GM23338 (cell line): ENCODE measurements at regions not wholly inside any gene's neighbourhood (a gene's known extent, or its start where the extent isn't known, plus 50 kb on each side); places are given as distances from the start of the nearest gene placed in this dataset.

Experiments
- ATAC-seq: fragments of 200-7000 bp; cut with Tn5 transposase; 3 replicates; pipeline ENCODE4 v1.9.1; 2020
- DNase-seq: peaks from one replicate; pipeline ENCODE4 v3.0.0-alpha.2; 2015; ENCODE audit warnings: low spot score
- H2AFZ ChIP-seq: fragments of 200-600 bp; sonication (generic); 2 replicates; pipeline ENCODE4 v1.8.0; 2016; ENCODE audit warnings: antibody characterized with exemption, mild to moderate bottlenecking, moderate library complexity
- H3F3A ChIP-seq: fragments of 200-600 bp; sonication (generic); replicated peaks from 2 replicates; pipeline ENCODE4 v1.8.0; 2017; ENCODE audit warnings: antibody characterized with exemption, mixed run types, low read depth
- H3K27ac ChIP-seq: fragments of 200-600 bp; sonication (generic); 2 replicates; pipeline ENCODE4 v1.6.1; 2016; ENCODE audit warnings: low read depth
- H3K27me3 ChIP-seq: fragments of 200-600 bp; sonication (generic); 2 replicates; pipeline ENCODE4 v1.8.0; 2016; ENCODE audit warnings: mild to moderate bottlenecking, mixed run types, moderate library complexity; ENCODE audit not compliant: insufficient read depth
- H3K36me3 ChIP-seq: fragments of 200-600 bp; sonication (generic); 2 replicates; pipeline ENCODE4 v1.8.0; 2016; ENCODE audit warnings: mild to moderate bottlenecking; ENCODE audit not compliant: insufficient read depth
- H3K4me1 ChIP-seq: fragments of 200-600 bp; sonication (generic); 2 replicates; pipeline ENCODE4 v1.8.0; 2016; ENCODE audit warnings: mild to moderate bottlenecking, moderate library complexity; ENCODE audit not compliant: insufficient read depth
- H3K4me2 ChIP-seq: fragments of 200-600 bp; sonication (generic); 2 replicates; pipeline ENCODE4 v1.7.1; 2017; ENCODE audit warnings: mixed run types
- H3K4me3 ChIP-seq: fragments of 200-600 bp; sonication (generic); 2 replicates; pipeline ENCODE4 v1.6.1; 2016; ENCODE audit warnings: mixed run types
- H3K79me2 ChIP-seq: fragments of 200-600 bp; sonication (generic); replicated peaks from 2 replicates; pipeline ENCODE4 v1.8.0; 2017; ENCODE audit warnings: mild to moderate bottlenecking; ENCODE audit not compliant: insufficient read depth
- H3K9me2 ChIP-seq: fragments of 200-600 bp; sonication (generic); 2 replicates; pipeline ENCODE4 v1.8.0; 2017; ENCODE audit not compliant: insufficient read depth
- H4K20me1 ChIP-seq: fragments of 200-600 bp; sonication (generic); replicated peaks from 2 replicates; pipeline ENCODE4 v1.8.0; 2017; ENCODE audit warnings: mild to moderate bottlenecking; ENCODE audit not compliant: insufficient read depth
- H3K27ac Mint-ChIP-seq: 2 replicates; pipeline ENCODE4 v1.8.0; 2020; ENCODE audit warnings: inconsistent platforms, mild to moderate bottlenecking, moderate library complexity, mixed read lengths
- H3K27me3 Mint-ChIP-seq: 3 replicates; pipeline ENCODE4 v1.8.0; 2022; ENCODE audit warnings: low read depth, mild to moderate bottlenecking, moderate library complexity, mixed read lengths, inconsistent platforms; ENCODE audit not compliant: insufficient read depth, poor library complexity
- H3K36me3 Mint-ChIP-seq: 3 replicates; pipeline ENCODE4 v1.8.0; 2021; ENCODE audit warnings: low read depth, mild to moderate bottlenecking, inconsistent platforms, moderate library complexity, mixed read lengths
- H3K4me1 Mint-ChIP-seq: 3 replicates; pipeline ENCODE4 v1.8.0; 2020; ENCODE audit warnings: mild to moderate bottlenecking, inconsistent platforms, mixed read lengths
- H3K4me3 Mint-ChIP-seq: 3 replicates; pipeline ENCODE4 v1.8.0; 2021; ENCODE audit warnings: moderate library complexity, mild to moderate bottlenecking, inconsistent platforms, mixed read lengths
- H3K9me3 Mint-ChIP-seq: 3 replicates; pipeline ENCODE4 v1.8.0; 2020; ENCODE audit warnings: moderate library complexity, mild to moderate bottlenecking, inconsistent platforms, mixed read lengths
- CREB1 ChIP-seq: fragments of 250-450 bp; sonication (Bioruptor Pico); IDR thresholded peaks from 2 replicates; pipeline ENCODE4 v1.5.0; 2020; ENCODE audit warnings: low read depth, mild to moderate bottlenecking, moderate library complexity
- EZH2 ChIP-seq: fragments of 200-600 bp; sonication (generic); IDR thresholded peaks from one replicate; pipeline ENCODE4 v1.8.0; 2017; ENCODE audit warnings: antibody characterized with exemption, mild to moderate bottlenecking, low read depth; ENCODE audit not compliant: unreplicated experiment
- EZH2phosphoT487 ChIP-seq: fragments of 200-600 bp; sonication (generic); IDR thresholded peaks from one replicate; pipeline ENCODE4 v1.8.1; 2018; ENCODE audit warnings: antibody characterized with exemption; ENCODE audit not compliant: unreplicated experiment
- JUNB ChIP-seq: IDR thresholded peaks from one replicate; pipeline ENCODE4 v1.6.1; 2016; ENCODE audit warnings: antibody characterized with exemption; ENCODE audit not compliant: unreplicated experiment
- NANOG ChIP-seq: IDR thresholded peaks from 2 replicates; pipeline ENCODE4 v1.6.1; 2016; ENCODE audit warnings: antibody characterized with exemption, borderline replicate concordance
- POLR2AphosphoS5 ChIP-seq: IDR thresholded peaks from 2 replicates; pipeline ENCODE4 v1.6.1; 2016; ENCODE audit warnings: antibody characterized with exemption, low read depth
- STAT1 ChIP-seq: IDR thresholded peaks from one replicate; pipeline ENCODE4 v1.6.1; 2016; ENCODE audit warnings: antibody characterized with exemption; ENCODE audit not compliant: unreplicated experiment
- ZNF114 ChIP-seq: fragments of 250-450 bp; sonication (Bioruptor Pico); IDR thresholded peaks from 2 replicates; pipeline ENCODE4 v1.5.0; 2020; ENCODE audit warnings: mild to moderate bottlenecking, moderate library complexity
- ZNF331 ChIP-seq: fragments of 250-450 bp; sonication (Bioruptor Pico); IDR thresholded peaks from 2 replicates; pipeline ENCODE4 v1.5.0; 2020; ENCODE audit warnings: low read depth, mild to moderate bottlenecking, moderate library complexity
- TF ChIP-seq, protein P1 (sequence below): IDR thresholded peaks from one replicate; pipeline ENCODE4 v1.6.1; 2018; ENCODE audit warnings: antibody characterized with exemption; ENCODE audit not compliant: unreplicated experiment
- TF ChIP-seq, protein P2 (sequence below), 2 experiments: fragments of 200-600 bp in 1 of 2; sonication (generic) in 1 of 2; conservative IDR thresholded peaks; 2 replicates each; pipeline versions ENCODE4 v1.5.1 to v1.6.1; 2016 to 2017; ENCODE audit warnings: antibody characterized with exemption in 2 of 2, low read depth in 2 of 2, mild to moderate bottlenecking in 2 of 2, moderate library complexity in 1 of 2
- TF ChIP-seq, protein P3 (sequence below): IDR thresholded peaks from 2 replicates; pipeline ENCODE4 v1.6.1; 2016; ENCODE audit warnings: antibody characterized with exemption
- TF ChIP-seq, protein P4 (sequence below): fragments of 250-450 bp; sonication (Bioruptor Pico); IDR thresholded peaks from 2 replicates; pipeline ENCODE4 v1.5.0; 2020; ENCODE audit warnings: mild to moderate bottlenecking, moderate library complexity

DNA sequence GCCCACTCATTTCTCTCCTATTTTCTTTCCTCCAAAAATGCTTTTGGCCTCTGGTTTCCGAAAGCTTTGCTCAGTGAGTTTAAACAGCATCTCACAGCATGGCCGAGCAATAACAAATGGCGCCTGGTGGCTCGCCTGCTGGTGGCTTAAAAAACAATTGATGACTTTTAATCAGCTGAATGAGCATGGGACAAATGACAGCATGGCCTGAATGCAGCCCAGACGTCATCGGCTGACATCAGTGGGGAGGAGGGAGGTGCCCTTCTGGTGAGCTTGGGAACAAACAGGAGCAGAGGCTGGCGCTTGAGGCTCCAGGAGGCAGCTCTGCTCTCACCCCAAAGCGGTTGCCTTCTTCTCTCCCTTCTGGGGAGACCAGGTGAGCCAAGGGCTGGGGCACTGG, 286.4 kb downstream of the BCOR start:
- Histone ChIP-seq H3K79me2 (no peaks in the 10 kb centered on the region), H3K4me2 (no peak overlapping the region), H2AFZ (no peak overlapping the region), H3K27me3 (no peaks in the 10 kb centered on the region), H3K36me3 (no peaks in the 10 kb centered on the region), H3K27ac (no peak overlapping the region), H3K4me1 (peaks cover 18% of the 10 kb centered on the region), H4K20me1 (no peaks in the 10 kb centered on the region), H3K4me3 (no peak overlapping the region), H3K9me2 (no peaks in the 10 kb centered on the region), H3F3A (no peaks in the 10 kb centered on the region)
- Mint-ChIP-seq H3K4me1 (peaks cover 34% of the 10 kb centered on the region), H3K36me3 (no peaks in the 10 kb centered on the region; the same call in 2 of the 3 replicates), H3K27me3 (no peaks in the 10 kb centered on the region), H3K27ac (no peak overlapping the region), H3K9me3 (no peaks in the 10 kb centered on the region), H3K4me3 (no peak overlapping the region)
- ATAC-seq (no peak), DNase-seq (no peak)
- no peak for TF ChIP-seq EZH2phosphoT487
- no peak for TF ChIP-seq POLR2AphosphoS5
- TF ChIP-seq NANOG = no peak
- no peak for TF ChIP-seq EZH2
- TF ChIP-seq, protein P1, sequence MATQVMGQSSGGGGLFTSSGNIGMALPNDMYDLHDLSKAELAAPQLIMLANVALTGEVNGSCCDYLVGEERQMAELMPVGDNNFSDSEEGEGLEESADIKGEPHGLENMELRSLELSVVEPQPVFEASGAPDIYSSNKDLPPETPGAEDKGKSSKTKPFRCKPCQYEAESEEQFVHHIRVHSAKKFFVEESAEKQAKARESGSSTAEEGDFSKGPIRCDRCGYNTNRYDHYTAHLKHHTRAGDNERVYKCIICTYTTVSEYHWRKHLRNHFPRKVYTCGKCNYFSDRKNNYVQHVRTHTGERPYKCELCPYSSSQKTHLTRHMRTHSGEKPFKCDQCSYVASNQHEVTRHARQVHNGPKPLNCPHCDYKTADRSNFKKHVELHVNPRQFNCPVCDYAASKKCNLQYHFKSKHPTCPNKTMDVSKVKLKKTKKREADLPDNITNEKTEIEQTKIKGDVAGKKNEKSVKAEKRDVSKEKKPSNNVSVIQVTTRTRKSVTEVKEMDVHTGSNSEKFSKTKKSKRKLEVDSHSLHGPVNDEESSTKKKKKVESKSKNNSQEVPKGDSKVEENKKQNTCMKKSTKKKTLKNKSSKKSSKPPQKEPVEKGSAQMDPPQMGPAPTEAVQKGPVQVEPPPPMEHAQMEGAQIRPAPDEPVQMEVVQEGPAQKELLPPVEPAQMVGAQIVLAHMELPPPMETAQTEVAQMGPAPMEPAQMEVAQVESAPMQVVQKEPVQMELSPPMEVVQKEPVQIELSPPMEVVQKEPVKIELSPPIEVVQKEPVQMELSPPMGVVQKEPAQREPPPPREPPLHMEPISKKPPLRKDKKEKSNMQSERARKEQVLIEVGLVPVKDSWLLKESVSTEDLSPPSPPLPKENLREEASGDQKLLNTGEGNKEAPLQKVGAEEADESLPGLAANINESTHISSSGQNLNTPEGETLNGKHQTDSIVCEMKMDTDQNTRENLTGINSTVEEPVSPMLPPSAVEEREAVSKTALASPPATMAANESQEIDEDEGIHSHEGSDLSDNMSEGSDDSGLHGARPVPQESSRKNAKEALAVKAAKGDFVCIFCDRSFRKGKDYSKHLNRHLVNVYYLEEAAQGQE = no peak
- TF ChIP-seq ZNF331 (CRISPR knock-in tag) = no peak
- no peak for TF ChIP-seq CREB1 (CRISPR knock-in tag)
- TF ChIP-seq, protein P2, sequence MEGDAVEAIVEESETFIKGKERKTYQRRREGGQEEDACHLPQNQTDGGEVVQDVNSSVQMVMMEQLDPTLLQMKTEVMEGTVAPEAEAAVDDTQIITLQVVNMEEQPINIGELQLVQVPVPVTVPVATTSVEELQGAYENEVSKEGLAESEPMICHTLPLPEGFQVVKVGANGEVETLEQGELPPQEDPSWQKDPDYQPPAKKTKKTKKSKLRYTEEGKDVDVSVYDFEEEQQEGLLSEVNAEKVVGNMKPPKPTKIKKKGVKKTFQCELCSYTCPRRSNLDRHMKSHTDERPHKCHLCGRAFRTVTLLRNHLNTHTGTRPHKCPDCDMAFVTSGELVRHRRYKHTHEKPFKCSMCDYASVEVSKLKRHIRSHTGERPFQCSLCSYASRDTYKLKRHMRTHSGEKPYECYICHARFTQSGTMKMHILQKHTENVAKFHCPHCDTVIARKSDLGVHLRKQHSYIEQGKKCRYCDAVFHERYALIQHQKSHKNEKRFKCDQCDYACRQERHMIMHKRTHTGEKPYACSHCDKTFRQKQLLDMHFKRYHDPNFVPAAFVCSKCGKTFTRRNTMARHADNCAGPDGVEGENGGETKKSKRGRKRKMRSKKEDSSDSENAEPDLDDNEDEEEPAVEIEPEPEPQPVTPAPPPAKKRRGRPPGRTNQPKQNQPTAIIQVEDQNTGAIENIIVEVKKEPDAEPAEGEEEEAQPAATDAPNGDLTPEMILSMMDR (conservative IDR thresholded peaks at IDR 0.05; ENCODE audit: low read depth in 2 of 2) = no peak
- TF ChIP-seq JUNB = no peak
- no peak for TF ChIP-seq ZNF114 (CRISPR knock-in tag)
- TF ChIP-seq, protein P3, sequence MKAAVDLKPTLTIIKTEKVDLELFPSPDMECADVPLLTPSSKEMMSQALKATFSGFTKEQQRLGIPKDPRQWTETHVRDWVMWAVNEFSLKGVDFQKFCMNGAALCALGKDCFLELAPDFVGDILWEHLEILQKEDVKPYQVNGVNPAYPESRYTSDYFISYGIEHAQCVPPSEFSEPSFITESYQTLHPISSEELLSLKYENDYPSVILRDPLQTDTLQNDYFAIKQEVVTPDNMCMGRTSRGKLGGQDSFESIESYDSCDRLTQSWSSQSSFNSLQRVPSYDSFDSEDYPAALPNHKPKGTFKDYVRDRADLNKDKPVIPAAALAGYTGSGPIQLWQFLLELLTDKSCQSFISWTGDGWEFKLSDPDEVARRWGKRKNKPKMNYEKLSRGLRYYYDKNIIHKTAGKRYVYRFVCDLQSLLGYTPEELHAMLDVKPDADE = no peak
- TF ChIP-seq, protein P4, sequence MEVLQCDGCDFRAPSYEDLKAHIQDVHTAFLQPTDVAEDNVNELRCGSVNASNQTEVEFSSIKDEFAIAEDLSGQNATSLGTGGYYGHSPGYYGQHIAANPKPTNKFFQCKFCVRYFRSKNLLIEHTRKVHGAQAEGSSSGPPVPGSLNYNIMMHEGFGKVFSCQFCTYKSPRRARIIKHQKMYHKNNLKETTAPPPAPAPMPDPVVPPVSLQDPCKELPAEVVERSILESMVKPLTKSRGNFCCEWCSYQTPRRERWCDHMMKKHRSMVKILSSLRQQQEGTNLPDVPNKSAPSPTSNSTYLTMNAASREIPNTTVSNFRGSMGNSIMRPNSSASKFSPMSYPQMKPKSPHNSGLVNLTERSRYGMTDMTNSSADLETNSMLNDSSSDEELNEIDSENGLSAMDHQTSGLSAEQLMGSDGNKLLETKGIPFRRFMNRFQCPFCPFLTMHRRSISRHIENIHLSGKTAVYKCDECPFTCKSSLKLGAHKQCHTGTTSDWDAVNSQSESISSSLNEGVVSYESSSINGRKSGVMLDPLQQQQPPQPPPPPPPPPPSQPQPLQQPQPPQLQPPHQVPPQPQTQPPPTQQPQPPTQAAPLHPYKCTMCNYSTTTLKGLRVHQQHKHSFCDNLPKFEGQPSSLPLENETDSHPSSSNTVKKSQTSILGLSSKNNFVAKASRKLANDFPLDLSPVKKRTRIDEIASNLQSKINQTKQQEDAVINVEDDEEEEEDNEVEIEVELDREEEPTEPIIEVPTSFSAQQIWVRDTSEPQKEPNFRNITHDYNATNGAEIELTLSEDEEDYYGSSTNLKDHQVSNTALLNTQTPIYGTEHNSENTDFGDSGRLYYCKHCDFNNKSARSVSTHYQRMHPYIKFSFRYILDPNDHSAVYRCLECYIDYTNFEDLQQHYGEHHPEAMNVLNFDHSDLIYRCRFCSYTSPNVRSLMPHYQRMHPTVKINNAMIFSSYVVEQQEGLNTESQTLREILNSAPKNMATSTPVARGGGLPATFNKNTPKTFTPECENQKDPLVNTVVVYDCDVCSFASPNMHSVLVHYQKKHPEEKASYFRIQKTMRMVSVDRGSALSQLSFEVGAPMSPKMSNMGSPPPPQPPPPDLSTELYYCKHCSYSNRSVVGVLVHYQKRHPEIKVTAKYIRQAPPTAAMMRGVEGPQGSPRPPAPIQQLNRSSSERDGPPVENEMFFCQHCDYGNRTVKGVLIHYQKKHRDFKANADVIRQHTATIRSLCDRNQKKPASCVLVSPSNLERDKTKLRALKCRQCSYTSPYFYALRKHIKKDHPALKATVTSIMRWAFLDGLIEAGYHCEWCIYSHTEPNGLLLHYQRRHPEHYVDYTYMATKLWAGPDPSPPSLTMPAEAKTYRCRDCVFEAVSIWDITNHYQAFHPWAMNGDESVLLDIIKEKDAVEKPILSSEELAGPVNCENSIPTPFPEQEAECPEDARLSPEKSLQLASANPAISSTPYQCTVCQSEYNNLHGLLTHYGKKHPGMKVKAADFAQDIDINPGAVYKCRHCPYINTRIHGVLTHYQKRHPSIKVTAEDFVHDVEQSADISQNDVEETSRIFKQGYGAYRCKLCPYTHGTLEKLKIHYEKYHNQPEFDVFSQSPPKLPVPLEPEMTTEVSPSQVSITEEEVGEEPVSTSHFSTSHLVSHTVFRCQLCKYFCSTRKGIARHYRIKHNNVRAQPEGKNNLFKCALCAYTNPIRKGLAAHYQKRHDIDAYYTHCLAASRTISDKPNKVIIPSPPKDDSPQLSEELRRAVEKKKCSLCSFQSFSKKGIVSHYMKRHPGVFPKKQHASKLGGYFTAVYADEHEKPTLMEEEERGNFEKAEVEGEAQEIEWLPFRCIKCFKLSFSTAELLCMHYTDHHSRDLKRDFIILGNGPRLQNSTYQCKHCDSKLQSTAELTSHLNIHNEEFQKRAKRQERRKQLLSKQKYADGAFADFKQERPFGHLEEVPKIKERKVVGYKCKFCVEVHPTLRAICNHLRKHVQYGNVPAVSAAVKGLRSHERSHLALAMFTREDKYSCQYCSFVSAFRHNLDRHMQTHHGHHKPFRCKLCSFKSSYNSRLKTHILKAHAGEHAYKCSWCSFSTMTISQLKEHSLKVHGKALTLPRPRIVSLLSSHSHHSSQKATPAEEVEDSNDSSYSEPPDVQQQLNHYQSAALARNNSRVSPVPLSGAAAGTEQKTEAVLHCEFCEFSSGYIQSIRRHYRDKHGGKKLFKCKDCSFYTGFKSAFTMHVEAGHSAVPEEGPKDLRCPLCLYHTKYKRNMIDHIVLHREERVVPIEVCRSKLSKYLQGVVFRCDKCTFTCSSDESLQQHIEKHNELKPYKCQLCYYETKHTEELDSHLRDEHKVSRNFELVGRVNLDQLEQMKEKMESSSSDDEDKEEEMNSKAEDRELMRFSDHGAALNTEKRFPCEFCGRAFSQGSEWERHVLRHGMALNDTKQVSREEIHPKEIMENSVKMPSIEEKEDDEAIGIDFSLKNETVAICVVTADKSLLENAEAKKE (CRISPR knock-in tag) = no peak
- no peak for TF ChIP-seq STAT1
